ENCODE measurements at regions not wholly inside any gene's neighbourhood (a gene's known extent, or its start where the extent isn't known, plus 50 kb on each side); places are given as distances from the start of the nearest gene placed in this dataset.

DNA sequence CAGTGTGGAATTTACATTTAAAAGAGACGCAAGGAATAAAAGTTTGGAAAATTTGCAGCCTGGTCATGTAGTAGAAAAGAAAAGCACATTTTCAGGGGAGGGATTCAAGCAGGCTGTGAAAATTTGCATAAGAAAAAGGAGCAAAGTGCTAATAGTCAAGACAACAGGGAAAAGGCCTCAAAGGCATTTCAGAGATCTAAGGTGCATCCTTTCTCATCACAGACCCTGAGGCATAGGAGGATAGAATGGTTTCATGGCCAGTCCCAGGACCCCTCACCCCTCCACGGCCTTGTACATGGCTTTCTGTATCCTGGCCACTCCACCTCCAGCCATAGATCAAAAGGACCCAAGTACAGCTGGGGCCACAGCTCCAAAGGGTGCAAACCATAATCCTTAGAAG is 380.5 kb upstream of the BRINP3 start:
- Histone ChIP-seq H3K9ac (ENCODE audit: insufficient read depth in 1 of 2, low read depth in 2 of 2, low read length in 2 of 2) (no peak overlapping the region), H3K79me2 (ENCODE audit: control insufficient read depth, insufficient read depth, low read length) (no peaks in the 10 kb centered on the region), H3K9me1 (ENCODE audit: control insufficient read depth, insufficient read depth, low read length) (no peaks in the 10 kb centered on the region), H3K4me1 (replicated peaks in 1 of 2; ENCODE audit: control insufficient read depth in 2 of 2, insufficient read depth in 2 of 2, low read length in 2 of 2) (no peaks in the 10 kb centered on the region), H3K9me3 (replicated peaks; ENCODE audit: control insufficient read depth, insufficient read depth, low read depth, low read length) (no peaks in the 10 kb centered on the region), H3K4me3 (no peak overlapping the region), H3K36me3 (ENCODE audit: control insufficient read depth, insufficient read depth, low read length) (no peaks in the 10 kb centered on the region), H3K4me2 (ENCODE audit: insufficient read depth, low read length) (no peak overlapping the region), H4K20me1 (replicated peaks; ENCODE audit: control insufficient read depth, insufficient read depth, low read length) (no peaks in the 10 kb centered on the region), H3K27me3 (ENCODE audit: control insufficient read depth in 2 of 2, insufficient read depth in 2 of 2, low read length in 2 of 2) (no peaks in the 10 kb centered on the region), H2AFZ (ENCODE audit: low read depth, low read length) (no peak overlapping the region), H3K27ac (ENCODE audit: extremely low read depth, low read depth, low read length) (no peak overlapping the region)
- FAIRE-seq (no peak), ATAC-seq (no peak), DNase-seq (ENCODE audit: extremely low read depth in 1 of 4, low spot score in 3 of 4) (no peak)
- TF ChIP-seq ZNF354B (CRISPR knock-in tag; IDR thresholded peaks at IDR 0.05) (no peak), ELF1 (tag; IDR thresholded peaks at IDR 0.05) (no peak), U2AF2 (optimal IDR thresholded peaks at IDR 0.05; ENCODE audit: low read depth, low read length) (no peak), RNF2 (IDR thresholded peaks at IDR 0.05) (no peak), BRCA1 (IDR thresholded peaks at IDR 0.05) (no peak), BRCA1 (CRISPR knock-in tag; IDR thresholded peaks at IDR 0.05) (no peak)
- WGBS (ENCODE audit: insufficient coverage, low coverage, missing lambda C conversion rate): 5% methylated on average over 2 of the region's 2 CpGs
- BruUV-seq (replicated peaks): no TSS peak
- ChIA-PET CTCF (ENCODE audit: low intra/inter-chr PET ratio) (no interaction called here), POLR2A (no interaction called here)
- intact Hi-C loops (cut with micrococcal nuclease): no loop called here
- in situ Hi-C loops (cut with MboI): no loop called here

DNA sequence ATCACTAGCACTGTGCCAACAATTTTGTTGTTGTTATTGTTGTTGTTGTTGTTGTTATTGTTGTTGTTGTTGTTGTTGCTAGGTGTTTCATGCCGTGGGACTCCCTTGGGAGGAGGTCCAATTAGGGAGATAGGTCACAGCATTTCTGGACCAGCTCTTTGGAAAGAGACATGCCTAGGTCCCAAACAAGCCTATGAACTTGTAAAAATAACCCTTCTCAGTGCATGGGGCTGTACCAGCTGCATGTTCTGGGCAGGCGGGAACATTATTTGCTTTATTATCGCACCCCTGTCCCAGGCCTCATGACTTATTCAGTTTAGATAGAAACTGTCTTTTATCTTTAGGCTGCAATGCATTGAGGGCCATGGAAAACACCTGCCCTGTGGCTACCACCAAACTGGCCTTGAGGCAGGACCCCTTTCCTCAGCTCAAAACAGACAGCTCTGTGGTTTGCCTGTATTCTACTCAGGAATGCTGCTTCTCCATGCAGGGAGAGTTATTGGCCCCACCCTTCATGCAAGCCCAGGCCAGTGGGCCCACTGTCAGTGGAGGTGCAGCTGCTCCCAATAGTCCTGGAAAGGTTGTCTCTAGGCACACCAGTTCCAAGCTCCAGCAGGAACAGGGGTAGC is 386.5 kb upstream of the BRINP3 start:
- DNase-seq (ENCODE audit: extremely low read depth in 1 of 4, low spot score in 3 of 4) (no peak), FAIRE-seq (no peak), ATAC-seq (no peak)
- CTCF ChIA-PET (ENCODE audit: low intra/inter-chr PET ratio): no interaction called here
- in situ Hi-C loops (cut with MboI): no loop called here
- H3K36me3 ChIP-seq (ENCODE audit: control insufficient read depth, insufficient read depth, low read length): no peaks in the 10 kb centered on the region
- no peaks in the 10 kb centered on the region for H3K27me3 ChIP-seq (ENCODE audit: control insufficient read depth in 2 of 2, insufficient read depth in 2 of 2, low read length in 2 of 2)
- BruUV-seq (replicated peaks): no TSS peak
- no peak overlapping the region for H3K4me2 ChIP-seq (ENCODE audit: insufficient read depth, low read length)
- H3K4me1 ChIP-seq (replicated peaks in 1 of 2; ENCODE audit: control insufficient read depth in 2 of 2, insufficient read depth in 2 of 2, low read length in 2 of 2): no peaks in the 10 kb centered on the region
- H3K9me1 ChIP-seq (ENCODE audit: control insufficient read depth, insufficient read depth, low read length): no peaks in the 10 kb centered on the region
- POLR2A ChIA-PET: no interaction called here
- WGBS (ENCODE audit: insufficient coverage, low coverage, missing lambda C conversion rate): 4% methylated on average over 3 of the region's 3 CpGs
- no peak overlapping the region for H3K4me3 ChIP-seq
- H3K27ac ChIP-seq (ENCODE audit: extremely low read depth, low read depth, low read length): no peak overlapping the region
- no peaks in the 10 kb centered on the region for H4K20me1 ChIP-seq (replicated peaks; ENCODE audit: control insufficient read depth, insufficient read depth, low read length)
- no peak overlapping the region for H3K9ac ChIP-seq (ENCODE audit: insufficient read depth in 1 of 2, low read depth in 2 of 2, low read length in 2 of 2)
- no peaks in the 10 kb centered on the region for H3K9me3 ChIP-seq (replicated peaks; ENCODE audit: control insufficient read depth, insufficient read depth, low read depth, low read length)
- intact Hi-C loops (cut with micrococcal nuclease): no loop called here
- no peaks in the 10 kb centered on the region for H3K79me2 ChIP-seq (ENCODE audit: control insufficient read depth, insufficient read depth, low read length)
- no peak overlapping the region for H2AFZ ChIP-seq (ENCODE audit: low read depth, low read length)
- TF ChIP-seq HOXB6 (CRISPR knock-in tag; IDR thresholded peaks at IDR 0.05; ENCODE audit: borderline replicate concordance): no peak
- TF ChIP-seq EP400 (IDR thresholded peaks at IDR 0.05): no peak
- TF ChIP-seq ZNF197 (CRISPR knock-in tag; IDR thresholded peaks at IDR 0.05; ENCODE audit: low read depth): no peak
- TF ChIP-seq ZNF311 (CRISPR knock-in tag; IDR thresholded peaks at IDR 0.05): no peak
- no peak for TF ChIP-seq SMARCB1 (IDR thresholded peaks at IDR 0.05; ENCODE audit: insufficient read length, low read depth)
- TF ChIP-seq IFI16 (CRISPR knock-in tag; IDR thresholded peaks at IDR 0.05): no peak
- TF ChIP-seq, protein P1, sequence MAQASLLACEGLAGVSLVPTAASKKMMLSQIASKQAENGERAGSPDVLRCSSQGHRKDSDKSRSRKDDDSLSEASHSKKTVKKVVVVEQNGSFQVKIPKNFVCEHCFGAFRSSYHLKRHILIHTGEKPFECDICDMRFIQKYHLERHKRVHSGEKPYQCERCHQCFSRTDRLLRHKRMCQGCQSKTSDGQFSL (CRISPR knock-in tag; IDR thresholded peaks at IDR 0.05): no peak
- TF ChIP-seq, protein P1 (tag; IDR thresholded peaks at IDR 0.05): no peak
- TF ChIP-seq SRSF3 (IDR thresholded peaks at IDR 0.05; ENCODE audit: insufficient read depth, low read length): no peak
- TF ChIP-seq, protein P2, sequence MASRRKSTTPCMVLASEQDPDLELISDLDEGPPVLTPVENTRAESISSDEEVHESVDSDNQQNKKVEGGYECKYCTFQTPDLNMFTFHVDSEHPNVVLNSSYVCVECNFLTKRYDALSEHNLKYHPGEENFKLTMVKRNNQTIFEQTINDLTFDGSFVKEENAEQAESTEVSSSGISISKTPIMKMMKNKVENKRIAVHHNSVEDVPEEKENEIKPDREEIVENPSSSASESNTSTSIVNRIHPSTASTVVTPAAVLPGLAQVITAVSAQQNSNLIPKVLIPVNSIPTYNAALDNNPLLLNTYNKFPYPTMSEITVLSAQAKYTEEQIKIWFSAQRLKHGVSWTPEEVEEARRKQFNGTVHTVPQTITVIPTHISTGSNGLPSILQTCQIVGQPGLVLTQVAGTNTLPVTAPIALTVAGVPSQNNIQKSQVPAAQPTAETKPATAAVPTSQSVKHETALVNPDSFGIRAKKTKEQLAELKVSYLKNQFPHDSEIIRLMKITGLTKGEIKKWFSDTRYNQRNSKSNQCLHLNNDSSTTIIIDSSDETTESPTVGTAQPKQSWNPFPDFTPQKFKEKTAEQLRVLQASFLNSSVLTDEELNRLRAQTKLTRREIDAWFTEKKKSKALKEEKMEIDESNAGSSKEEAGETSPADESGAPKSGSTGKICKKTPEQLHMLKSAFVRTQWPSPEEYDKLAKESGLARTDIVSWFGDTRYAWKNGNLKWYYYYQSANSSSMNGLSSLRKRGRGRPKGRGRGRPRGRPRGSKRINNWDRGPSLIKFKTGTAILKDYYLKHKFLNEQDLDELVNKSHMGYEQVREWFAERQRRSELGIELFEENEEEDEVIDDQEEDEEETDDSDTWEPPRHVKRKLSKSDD (conservative IDR thresholded peaks at IDR 0.05; ENCODE audit: low read length): no peak
